Glutamatergic neuron (in vitro differentiated cells): ENCODE measurements at regions not wholly inside any gene's neighbourhood (a gene's known extent, or its start where the extent isn't known, plus 50 kb on each side); places are given as distances from the start of the nearest gene placed in this dataset.

Source experiments
- DNase-seq: peaks from one replicate; pipeline ENCODE4 v3.0.0; 2022
- H3K27ac Mint-ChIP-seq: one replicate; pipeline ENCODE4 v1.8.0; 2020; ENCODE audit warnings: mild to moderate bottlenecking, mixed read lengths, inconsistent platforms; ENCODE audit not compliant: unreplicated experiment
- H3K27me3 Mint-ChIP-seq: one replicate; pipeline ENCODE4 v1.8.0; 2020; ENCODE audit warnings: mild to moderate bottlenecking, moderate library complexity, mixed read lengths, inconsistent platforms; ENCODE audit not compliant: unreplicated experiment
- H3K36me3 Mint-ChIP-seq: one replicate; pipeline ENCODE4 v1.8.0; 2020; ENCODE audit warnings: mild to moderate bottlenecking, mixed read lengths, inconsistent platforms; ENCODE audit not compliant: unreplicated experiment
- H3K4me1 Mint-ChIP-seq: one replicate; pipeline ENCODE4 v1.8.0; 2020; ENCODE audit warnings: mild to moderate bottlenecking, low read depth, mixed read lengths, inconsistent platforms; ENCODE audit not compliant: unreplicated experiment
- H3K4me3 Mint-ChIP-seq: one replicate; pipeline ENCODE4 v1.8.0; 2020; ENCODE audit warnings: mild to moderate bottlenecking, mixed read lengths, inconsistent platforms; ENCODE audit not compliant: unreplicated experiment
- H3K9me3 Mint-ChIP-seq: one replicate; pipeline ENCODE4 v1.8.0; 2020; ENCODE audit warnings: mild to moderate bottlenecking, moderate library complexity, mixed read lengths, inconsistent platforms; ENCODE audit not compliant: unreplicated experiment
- CTCF ChIP-seq: fragments of 200-600 bp; sonication (generic); IDR thresholded peaks from one replicate; pipeline ENCODE4 v1.5.0; 2021; ENCODE audit not compliant: partially characterized antibody, unreplicated experiment

DNA sequence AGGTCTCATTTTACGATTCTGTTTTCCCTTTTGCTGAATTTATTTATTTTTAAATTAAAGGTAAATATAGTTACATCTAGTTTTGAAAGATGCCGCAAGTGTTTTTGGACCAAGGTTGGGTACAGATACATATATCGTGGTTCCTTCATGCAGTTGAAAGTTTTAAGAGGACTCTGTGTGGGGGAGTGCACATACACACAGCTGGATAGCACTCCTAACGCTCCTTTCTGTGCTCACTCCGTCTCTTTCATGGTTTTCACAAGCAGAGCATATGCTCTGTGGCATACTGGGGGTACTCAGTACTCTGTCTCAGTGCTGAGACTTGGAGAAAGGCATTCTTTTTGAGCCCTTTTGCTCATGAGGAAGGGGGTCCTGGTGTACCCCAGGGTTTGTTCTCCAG is 307.5 kb downstream of the DOCK8 start:
- Mint-ChIP-seq H3K36me3 (no peaks in the 10 kb centered on the region), H3K4me1 (no peaks in the 10 kb centered on the region), H3K27ac (no peak overlapping the region), H3K27me3 (no peaks in the 10 kb centered on the region), H3K9me3 (no peaks in the 10 kb centered on the region), H3K4me3 (no peak overlapping the region)
- DNase-seq, result no peak
- no peak for TF ChIP-seq CTCF

DNA sequence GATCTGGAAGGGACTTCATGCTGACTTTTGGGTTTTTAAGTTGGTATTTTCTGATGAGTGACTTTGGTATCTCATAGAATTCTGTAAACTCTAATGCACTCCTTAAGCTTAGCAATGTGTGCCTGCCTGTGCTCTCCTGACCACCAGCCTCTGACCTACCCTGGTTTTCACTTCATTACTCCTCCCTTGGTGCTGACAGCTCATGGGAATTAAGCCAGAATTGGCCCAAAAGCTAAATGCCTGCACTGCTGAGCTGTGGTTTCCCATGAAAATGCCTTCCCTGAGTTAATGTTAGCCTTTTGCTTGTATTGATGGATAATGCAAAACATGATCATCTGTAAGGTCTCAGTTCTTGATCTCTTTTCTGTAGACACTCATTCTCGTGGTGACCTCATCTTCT is 308.0 kb downstream of the DOCK8 start:
- Mint-ChIP-seq H3K9me3 (no peaks in the 10 kb centered on the region), H3K4me3 (no peak overlapping the region), H3K27ac (no peak overlapping the region), H3K36me3 (no peaks in the 10 kb centered on the region), H3K27me3 (no peaks in the 10 kb centered on the region), H3K4me1 (no peaks in the 10 kb centered on the region)
- no peak for DNase-seq
- TF ChIP-seq CTCF, result no peak

DNA sequence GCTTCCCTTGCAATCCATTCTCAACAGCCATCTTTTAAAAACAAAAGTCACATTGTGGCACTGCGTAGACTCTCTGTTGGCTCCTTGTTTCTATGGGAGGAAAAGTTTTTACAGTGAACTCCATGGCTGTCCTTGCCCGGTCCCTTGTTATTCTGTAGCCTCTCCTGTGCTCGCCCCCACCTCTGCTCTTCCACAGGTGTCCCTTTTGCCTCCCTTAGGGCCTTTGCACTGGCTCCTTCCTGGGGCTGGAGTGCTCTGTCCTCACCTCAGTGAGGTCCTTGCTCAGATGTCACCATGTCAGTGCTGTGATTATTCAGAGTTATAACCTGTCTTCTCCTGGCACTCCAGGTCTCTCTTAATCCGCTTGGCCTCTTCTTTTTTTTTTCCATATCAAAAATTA is 308.8 kb downstream of the DOCK8 start:
- DNase-seq, result no peak
- TF ChIP-seq CTCF, result no peak
- no peak overlapping the region for H3K27ac Mint-ChIP-seq
- no peaks in the 10 kb centered on the region for H3K4me1 Mint-ChIP-seq
- H3K36me3 Mint-ChIP-seq, result no peaks in the 10 kb centered on the region
- H3K9me3 Mint-ChIP-seq, result no peaks in the 10 kb centered on the region
- no peaks in the 10 kb centered on the region for H3K27me3 Mint-ChIP-seq
- no peak overlapping the region for H3K4me3 Mint-ChIP-seq

DNA sequence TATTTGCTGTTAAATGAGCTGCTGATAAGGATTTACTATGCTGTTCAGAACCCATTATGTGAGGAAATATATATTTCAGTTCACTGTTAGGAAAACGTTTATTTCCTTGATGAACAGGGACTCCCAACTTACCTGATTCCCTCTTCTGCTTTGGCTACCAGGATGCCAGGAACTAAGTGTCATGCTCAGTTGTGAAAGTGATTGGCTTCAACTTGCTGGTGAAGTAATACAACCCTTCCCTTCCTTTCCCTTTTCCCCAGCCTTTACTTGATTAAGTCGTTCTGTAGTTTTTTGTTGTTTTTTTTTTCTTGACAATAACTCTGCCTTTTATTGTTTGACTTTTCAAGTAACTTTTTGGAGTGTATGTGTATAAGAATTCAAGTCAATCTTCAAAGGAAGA is 309.3 kb downstream of the DOCK8 start:
- Mint-ChIP-seq H3K4me1 (no peaks in the 10 kb centered on the region), H3K9me3 (no peaks in the 10 kb centered on the region), H3K4me3 (no peak overlapping the region), H3K27ac (no peak overlapping the region), H3K36me3 (no peaks in the 10 kb centered on the region), H3K27me3 (no peaks in the 10 kb centered on the region)
- no peak for DNase-seq
- no peak for TF ChIP-seq CTCF

- Mint-ChIP-seq H3K9me3 (no peaks in the 10 kb centered on the region), H3K36me3 (no peaks in the 10 kb centered on the region), H3K27me3 (no peaks in the 10 kb centered on the region), H3K27ac (no peak overlapping the region), H3K4me3 (no peak overlapping the region), H3K4me1 (peaks cover 12% of the 10 kb centered on the region)
- no peak for TF ChIP-seq CTCF
- DNase-seq, result no peak
Measured at GRCh38 chr9:526904-527591, 312.4 kb downstream of the DOCK8 start.
